Stimulated activated memory B cell treated with anti-CD40 and anti-IgM and Interleukin-4, amounts not matched to agents 10 μg/mL and 1 μg/mL and 100 μg/mL, for 72 hours (primary cell): ENCODE measurements at regions not wholly inside any gene's neighbourhood (a gene's known extent, or its start where the extent isn't known, plus 50 kb on each side); places are given as distances from the start of the nearest gene placed in this dataset.

Experiments
- ATAC-seq: fragments of 150-1000 bp; cut with Tn5 transposase; 2 replicates; pipeline ENCODE4 v1.10.0; 2021
- H3K27ac Mint-ChIP-seq: one replicate; pipeline ENCODE4 v1.8.0; 2022; ENCODE audit warnings: mild to moderate bottlenecking, mixed read lengths
- H3K27me3 Mint-ChIP-seq: one replicate; pipeline ENCODE4 v1.8.0; 2022; ENCODE audit warnings: mixed read lengths
- H3K36me3 Mint-ChIP-seq: one replicate; pipeline ENCODE4 v1.8.0; 2022; ENCODE audit warnings: mixed read lengths
- H3K4me1 Mint-ChIP-seq: one replicate; pipeline ENCODE4 v1.8.0; 2022; ENCODE audit warnings: mixed read lengths
- H3K4me3 Mint-ChIP-seq: one replicate; pipeline ENCODE4 v1.8.0; 2022; ENCODE audit warnings: mild to moderate bottlenecking, moderate library complexity, mixed read lengths
- H3K9me3 Mint-ChIP-seq: one replicate; pipeline ENCODE4 v1.8.0; 2022; ENCODE audit warnings: mixed read lengths

DNA sequence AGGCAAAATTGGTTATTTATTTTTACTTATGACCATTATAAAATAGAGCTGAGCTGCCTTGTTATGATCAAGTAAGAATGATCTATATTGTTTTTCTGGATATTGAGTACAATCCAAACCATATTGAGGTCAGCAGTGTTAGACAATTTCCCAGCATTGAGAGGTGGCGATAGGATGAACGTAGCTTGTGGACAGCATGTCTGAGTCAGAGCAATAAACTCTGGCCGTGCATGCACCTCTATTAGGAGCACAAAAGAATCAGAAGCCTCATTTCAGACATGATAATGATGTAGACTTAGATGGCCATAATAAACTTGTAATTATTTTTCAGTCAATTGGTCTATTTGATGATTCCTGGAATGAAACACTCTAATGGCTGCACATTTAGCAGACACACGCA is 491.6 kb downstream of the RIT2 start:
- no peak overlapping the region for H3K27ac Mint-ChIP-seq
- H3K9me3 Mint-ChIP-seq = peaks cover 7% of the 10 kb centered on the region
- H3K36me3 Mint-ChIP-seq = no peaks in the 10 kb centered on the region
- no peak overlapping the region for H3K4me3 Mint-ChIP-seq
- no peaks in the 10 kb centered on the region for H3K27me3 Mint-ChIP-seq
- ATAC-seq = no peak
- no peaks in the 10 kb centered on the region for H3K4me1 Mint-ChIP-seq

GRCh38 chr18:42632801-42633200 is 482.7 kb downstream of the RIT2 start:
- H3K36me3 Mint-ChIP-seq = no peaks in the 10 kb centered on the region
- no peaks in the 10 kb centered on the region for H3K4me1 Mint-ChIP-seq
- no peak for ATAC-seq
- H3K27me3 Mint-ChIP-seq = no peaks in the 10 kb centered on the region
- H3K4me3 Mint-ChIP-seq = no peak overlapping the region
- no peaks in the 10 kb centered on the region for H3K9me3 Mint-ChIP-seq
- no peak overlapping the region for H3K27ac Mint-ChIP-seq

DNA sequence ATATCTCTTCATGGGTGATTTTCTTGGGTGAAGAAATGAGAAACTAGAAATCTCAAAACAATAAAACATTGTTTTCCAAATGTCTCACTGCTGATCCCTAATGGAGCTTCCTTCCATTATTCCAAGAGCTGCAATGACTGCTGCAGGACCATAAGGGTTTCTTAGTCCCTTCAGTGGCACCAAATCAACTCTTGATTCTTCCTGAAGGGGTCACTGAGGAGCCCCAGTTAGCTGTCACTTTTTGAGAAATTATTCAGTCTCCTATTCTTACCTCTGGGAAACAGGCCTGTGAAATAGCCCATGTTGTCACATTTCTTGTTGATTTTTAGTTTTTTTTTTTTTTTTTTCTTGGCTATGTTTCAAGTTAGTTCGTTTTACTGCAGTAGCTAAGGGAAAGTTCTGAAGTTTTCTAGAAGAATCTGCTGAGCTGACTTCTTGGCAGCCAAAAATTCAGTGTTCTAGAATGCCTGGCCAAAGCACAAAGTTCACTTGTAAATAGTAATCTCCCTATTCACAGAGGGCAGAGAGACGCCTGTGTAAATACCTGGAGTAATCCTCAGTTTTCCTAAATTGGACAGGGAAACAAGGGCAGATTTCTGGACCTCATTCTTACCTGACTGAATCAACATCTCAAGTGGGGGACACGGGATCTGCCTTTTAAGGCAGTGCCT is 480.0 kb downstream of the RIT2 start:
- ATAC-seq = no peak
- no peak overlapping the region for H3K27ac Mint-ChIP-seq
- H3K9me3 Mint-ChIP-seq = peaks cover 2% of the 10 kb centered on the region
- H3K27me3 Mint-ChIP-seq = no peaks in the 10 kb centered on the region
- H3K36me3 Mint-ChIP-seq = no peaks in the 10 kb centered on the region
- no peak overlapping the region for H3K4me3 Mint-ChIP-seq
- no peaks in the 10 kb centered on the region for H3K4me1 Mint-ChIP-seq

DNA sequence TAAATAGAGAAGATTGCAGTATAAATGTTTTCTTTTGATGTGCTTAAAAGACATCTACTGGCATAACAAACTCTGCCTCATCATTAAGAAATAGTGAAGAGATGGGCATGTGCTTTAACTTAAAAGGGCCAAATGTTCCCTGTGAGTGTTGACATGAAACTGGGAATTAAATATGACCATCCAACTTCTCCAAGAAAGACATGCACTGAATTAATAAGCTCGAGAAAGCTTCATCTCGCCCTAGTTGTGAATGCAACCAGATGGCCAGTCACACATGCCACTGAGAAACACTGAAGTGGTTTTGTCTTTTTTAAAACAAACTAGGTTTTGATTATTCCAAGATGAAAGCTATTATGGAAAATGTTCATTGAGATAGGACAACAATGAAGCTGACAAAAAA is 479.2 kb downstream of the RIT2 start:
- H3K36me3 Mint-ChIP-seq = no peaks in the 10 kb centered on the region
- no peak overlapping the region for H3K4me3 Mint-ChIP-seq
- ATAC-seq = no peak
- peaks cover 5% of the 10 kb centered on the region for H3K9me3 Mint-ChIP-seq
- H3K27me3 Mint-ChIP-seq = no peaks in the 10 kb centered on the region
- H3K4me1 Mint-ChIP-seq = no peaks in the 10 kb centered on the region
- H3K27ac Mint-ChIP-seq = no peak overlapping the region

DNA sequence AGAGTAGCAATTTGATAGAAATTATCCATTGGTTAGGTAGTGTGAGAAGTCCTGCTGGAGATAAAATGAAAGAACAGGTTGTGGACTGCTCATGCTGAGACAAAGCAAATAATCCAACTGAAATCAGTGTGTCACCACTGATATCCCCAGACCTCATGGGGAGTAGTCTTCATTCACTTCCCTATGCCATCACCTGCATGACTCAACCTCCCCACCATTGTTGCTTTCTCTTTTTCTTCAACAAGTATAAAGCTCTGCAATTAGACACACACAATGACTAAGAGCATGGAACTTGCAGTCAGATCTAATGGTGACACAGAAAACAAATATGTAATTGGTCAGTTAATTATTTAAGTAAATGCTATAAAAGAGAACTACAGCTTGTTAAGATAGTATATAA is 475.3 kb downstream of the RIT2 start:
- no peaks in the 10 kb centered on the region for H3K4me1 Mint-ChIP-seq
- peaks cover 5% of the 10 kb centered on the region for H3K9me3 Mint-ChIP-seq
- no peak overlapping the region for H3K4me3 Mint-ChIP-seq
- no peaks in the 10 kb centered on the region for H3K27me3 Mint-ChIP-seq
- no peak for ATAC-seq
- H3K27ac Mint-ChIP-seq = no peak overlapping the region
- H3K36me3 Mint-ChIP-seq = no peaks in the 10 kb centered on the region

GRCh38 chr18:42641996-42642395 is 473.5 kb downstream of the RIT2 start:
- Mint-ChIP-seq H3K36me3 (no peaks in the 10 kb centered on the region), H3K4me1 (no peaks in the 10 kb centered on the region)
- no peak for ATAC-seq

DNA sequence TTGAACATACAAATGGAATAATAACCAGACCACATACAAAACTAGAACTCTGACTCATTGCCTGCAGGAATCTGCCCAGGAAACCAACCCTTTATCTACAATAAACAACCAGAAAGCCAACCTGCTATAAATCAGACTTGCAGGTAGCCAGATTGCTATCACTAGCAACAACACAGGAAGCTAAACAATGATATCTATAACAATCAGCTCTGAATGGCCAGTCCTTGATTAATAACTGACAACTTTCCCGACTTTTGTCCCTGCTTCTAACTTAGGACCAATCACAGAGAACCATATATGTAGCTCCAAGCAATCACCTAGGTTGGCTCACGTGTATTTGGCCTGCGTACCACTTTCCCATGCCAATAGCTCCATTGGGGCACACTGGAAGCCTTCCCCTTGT is 470.8 kb downstream of the RIT2 start:
- ATAC-seq = no peak
- Mint-ChIP-seq H3K27ac (no peak overlapping the region), H3K4me3 (no peak overlapping the region), H3K36me3 (no peaks in the 10 kb centered on the region), H3K4me1 (no peaks in the 10 kb centered on the region), H3K27me3 (no peaks in the 10 kb centered on the region), H3K9me3 (peaks cover 3% of the 10 kb centered on the region)

More at GRCh38 chr18:42641996-42642395, 473.5 kb downstream of the RIT2 start:
- H3K9me3 Mint-ChIP-seq = peaks cover 5% of the 10 kb centered on the region
- H3K27ac Mint-ChIP-seq = no peak overlapping the region
- no peaks in the 10 kb centered on the region for H3K27me3 Mint-ChIP-seq
- no peak overlapping the region for H3K4me3 Mint-ChIP-seq

GRCh38 chr18:42649331-42650035 is 466.0 kb downstream of the RIT2 start:
- no peak overlapping the region for H3K27ac Mint-ChIP-seq
- H3K36me3 Mint-ChIP-seq = no peaks in the 10 kb centered on the region
- H3K27me3 Mint-ChIP-seq = no peaks in the 10 kb centered on the region
- H3K9me3 Mint-ChIP-seq = peaks cover 5% of the 10 kb centered on the region
- no peaks in the 10 kb centered on the region for H3K4me1 Mint-ChIP-seq
- no peak for ATAC-seq
- no peak overlapping the region for H3K4me3 Mint-ChIP-seq

DNA sequence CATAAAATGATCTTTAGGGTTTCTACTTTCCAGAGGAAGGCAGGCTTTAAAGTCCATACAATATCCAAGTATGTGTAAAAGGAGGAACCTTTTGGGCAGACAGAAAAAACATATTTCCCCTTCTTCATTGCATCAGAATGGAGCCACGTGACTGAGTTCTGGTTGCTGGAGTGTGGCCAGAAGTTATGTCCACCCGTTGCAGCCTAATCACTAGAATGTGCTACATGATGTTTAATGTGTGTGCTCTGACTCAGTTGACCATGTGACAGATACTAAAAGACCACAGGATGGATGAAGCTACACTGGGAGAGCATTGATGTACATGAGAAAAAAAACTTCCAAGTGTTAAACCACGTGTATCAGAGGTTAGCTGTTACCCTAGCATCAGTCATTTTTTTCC is 460.9 kb downstream of the RIT2 start:
- Mint-ChIP-seq H3K9me3 (peaks cover 5% of the 10 kb centered on the region), H3K4me3 (no peak overlapping the region), H3K27ac (no peak overlapping the region), H3K4me1 (no peaks in the 10 kb centered on the region), H3K27me3 (no peaks in the 10 kb centered on the region), H3K36me3 (no peaks in the 10 kb centered on the region)
- ATAC-seq = no peak

DNA sequence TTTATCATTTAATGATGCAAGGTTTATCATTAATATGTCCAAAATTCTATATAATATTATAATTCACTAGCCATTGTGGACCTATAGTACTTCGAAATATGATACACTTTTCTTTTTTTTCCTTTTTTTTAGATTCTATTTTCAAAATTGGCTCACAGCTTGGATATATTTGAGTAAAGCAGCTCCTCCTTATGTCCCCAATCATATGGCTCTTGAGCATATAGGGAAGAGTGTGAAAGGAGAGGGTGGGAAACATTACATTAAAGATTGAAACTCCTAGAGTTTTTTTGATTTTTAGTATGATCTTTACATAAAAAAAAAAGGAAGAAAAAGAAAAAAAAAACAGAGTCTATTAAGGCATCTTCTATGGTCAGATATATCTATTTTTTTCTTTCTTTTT is 457.9 kb downstream of the RIT2 start:
- no peak for ATAC-seq
- no peaks in the 10 kb centered on the region for H3K27me3 Mint-ChIP-seq
- no peaks in the 10 kb centered on the region for H3K36me3 Mint-ChIP-seq
- no peak overlapping the region for H3K27ac Mint-ChIP-seq
- no peak overlapping the region for H3K4me3 Mint-ChIP-seq
- no peaks in the 10 kb centered on the region for H3K4me1 Mint-ChIP-seq
- peaks cover 6% of the 10 kb centered on the region for H3K9me3 Mint-ChIP-seq

- Mint-ChIP-seq H3K9me3 (peaks cover 6% of the 10 kb centered on the region), H3K36me3 (no peaks in the 10 kb centered on the region), H3K4me1 (no peaks in the 10 kb centered on the region), H3K27me3 (no peaks in the 10 kb centered on the region), H3K4me3 (no peak overlapping the region), H3K27ac (no peak overlapping the region)
- ATAC-seq = no peak
These were observed 457.3 kb downstream of the RIT2 start for GRCh38 chr18:42658171-42658570.

GRCh38 chr18:42659187-42659586 is 456.3 kb downstream of the RIT2 start:
- no peak overlapping the region for H3K27ac Mint-ChIP-seq
- no peak for ATAC-seq
- H3K9me3 Mint-ChIP-seq = peaks cover 3% of the 10 kb centered on the region
- no peak overlapping the region for H3K4me3 Mint-ChIP-seq
- no peaks in the 10 kb centered on the region for H3K27me3 Mint-ChIP-seq
- no peaks in the 10 kb centered on the region for H3K36me3 Mint-ChIP-seq
- no peaks in the 10 kb centered on the region for H3K4me1 Mint-ChIP-seq

- H3K4me1 Mint-ChIP-seq = no peaks in the 10 kb centered on the region
- ATAC-seq = no peak
- H3K9me3 Mint-ChIP-seq = peaks cover 3% of the 10 kb centered on the region
- H3K27ac Mint-ChIP-seq = no peak overlapping the region
- H3K36me3 Mint-ChIP-seq = no peaks in the 10 kb centered on the region
- no peak overlapping the region for H3K4me3 Mint-ChIP-seq
- no peaks in the 10 kb centered on the region for H3K27me3 Mint-ChIP-seq
These were observed 444.6 kb downstream of the RIT2 start for GRCh38 chr18:42670860-42671259.

DNA sequence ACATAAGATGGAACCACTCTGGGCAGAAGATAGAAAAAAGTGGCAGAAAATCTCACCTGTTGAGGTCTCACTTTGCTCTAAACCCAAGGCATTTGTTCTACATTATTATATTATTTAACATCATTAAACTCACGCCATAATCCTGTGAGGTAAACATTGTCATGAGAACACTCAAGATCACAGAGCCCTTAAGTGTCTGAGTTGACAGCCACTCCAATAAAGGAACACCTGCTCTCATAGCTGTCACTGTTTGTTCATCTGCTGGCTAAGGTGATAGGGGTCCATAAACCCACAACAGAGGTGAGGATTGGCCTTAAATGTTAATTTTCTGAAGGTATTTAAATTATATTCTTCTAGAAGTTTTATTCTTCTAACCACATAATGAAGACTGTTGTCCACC is 439.7 kb downstream of the RIT2 start:
- Mint-ChIP-seq H3K27ac (no peak overlapping the region), H3K36me3 (no peaks in the 10 kb centered on the region), H3K27me3 (no peaks in the 10 kb centered on the region), H3K4me1 (no peaks in the 10 kb centered on the region), H3K9me3 (peaks cover 3% of the 10 kb centered on the region), H3K4me3 (no peak overlapping the region)
- ATAC-seq = no peak

DNA sequence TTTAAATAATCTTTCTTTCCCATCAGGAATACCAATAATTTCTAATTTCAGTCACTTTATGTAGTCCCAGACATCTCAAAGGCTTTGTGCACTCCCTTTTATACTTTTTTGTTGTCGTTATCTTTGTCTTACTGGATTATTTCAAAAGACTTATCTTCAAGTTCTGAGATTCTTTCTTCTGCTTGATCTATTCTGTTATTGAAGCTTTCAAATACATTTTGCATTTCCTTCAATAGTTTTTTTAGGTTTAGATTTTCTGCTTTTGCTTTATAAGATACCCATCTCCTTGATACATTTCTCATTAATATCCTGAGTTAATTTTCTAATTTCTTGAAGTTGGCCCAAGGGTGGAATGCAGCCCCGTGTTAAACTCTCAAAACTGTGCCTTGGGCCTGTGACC is 432.4 kb downstream of the RIT2 start:
- Mint-ChIP-seq H3K27me3 (no peaks in the 10 kb centered on the region), H3K4me1 (no peaks in the 10 kb centered on the region), H3K36me3 (no peaks in the 10 kb centered on the region), H3K4me3 (no peak overlapping the region), H3K9me3 (peaks cover 8% of the 10 kb centered on the region), H3K27ac (no peak overlapping the region)
- ATAC-seq = no peak

- no peak overlapping the region for H3K4me3 Mint-ChIP-seq
- H3K27me3 Mint-ChIP-seq = no peaks in the 10 kb centered on the region
- H3K9me3 Mint-ChIP-seq = no peaks in the 10 kb centered on the region
- no peaks in the 10 kb centered on the region for H3K36me3 Mint-ChIP-seq
- no peak overlapping the region for H3K27ac Mint-ChIP-seq
- H3K4me1 Mint-ChIP-seq = no peaks in the 10 kb centered on the region
- ATAC-seq = no peak
These were observed 426.2 kb downstream of the RIT2 start for GRCh38 chr18:42689310-42689709.
